HG03558 (cell line): ENCODE measurements at regions not wholly inside any gene's neighbourhood (a gene's known extent, or its start where the extent isn't known, plus 50 kb on each side); places are given as distances from the start of the nearest gene placed in this dataset.

Experiments used
- ATAC-seq: cut with Tn5 transposase; IDR thresholded peaks from one replicate; pipeline ENCODE4 v1.9.1; 2021; ENCODE audit warnings: moderate number of reproducible peaks; ENCODE audit not compliant: unreplicated experiment; ENCODE audit errors: extremely low read depth

DNA sequence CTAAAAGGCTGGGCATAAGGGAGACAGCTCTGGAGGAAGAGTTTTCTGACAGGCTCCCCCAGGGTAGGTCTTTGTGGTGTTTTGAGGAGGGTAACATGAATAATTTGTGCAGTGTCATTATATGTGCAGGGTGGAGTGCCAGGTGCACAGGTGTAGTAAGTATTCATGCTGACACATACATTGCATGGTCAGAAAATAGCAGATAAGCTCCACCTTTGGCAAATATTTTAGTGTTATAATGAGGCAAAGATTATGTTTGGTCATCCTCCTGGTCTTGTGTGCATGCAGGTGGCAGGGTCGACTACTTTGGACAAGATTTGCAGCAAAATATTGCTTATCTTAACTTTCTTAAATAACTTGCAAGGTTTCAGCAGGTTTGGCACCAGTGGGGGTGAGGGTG, 910.4 kb upstream of the PCDH10 start:
- no peak for ATAC-seq

DNA sequence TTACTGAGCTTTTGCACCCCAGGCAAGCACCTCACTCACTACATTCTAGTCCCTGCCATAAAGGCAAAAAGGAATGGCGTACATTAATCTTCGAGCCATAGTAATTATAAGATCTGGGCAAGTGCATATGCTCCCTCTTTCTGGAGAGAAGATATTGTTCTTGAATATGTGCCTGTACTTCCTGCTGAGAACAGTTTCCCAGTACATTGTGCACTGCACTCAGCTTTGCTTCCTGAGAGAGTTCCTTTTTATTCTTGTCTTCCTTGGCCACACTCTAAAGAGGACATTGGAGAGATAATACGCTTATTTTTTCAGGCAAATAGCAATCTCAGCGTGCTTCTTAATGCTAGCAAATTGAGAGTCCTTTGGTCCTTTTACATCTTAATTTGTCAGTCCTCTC, 909.0 kb upstream of the PCDH10 start:
- ATAC-seq, result no peak

DNA sequence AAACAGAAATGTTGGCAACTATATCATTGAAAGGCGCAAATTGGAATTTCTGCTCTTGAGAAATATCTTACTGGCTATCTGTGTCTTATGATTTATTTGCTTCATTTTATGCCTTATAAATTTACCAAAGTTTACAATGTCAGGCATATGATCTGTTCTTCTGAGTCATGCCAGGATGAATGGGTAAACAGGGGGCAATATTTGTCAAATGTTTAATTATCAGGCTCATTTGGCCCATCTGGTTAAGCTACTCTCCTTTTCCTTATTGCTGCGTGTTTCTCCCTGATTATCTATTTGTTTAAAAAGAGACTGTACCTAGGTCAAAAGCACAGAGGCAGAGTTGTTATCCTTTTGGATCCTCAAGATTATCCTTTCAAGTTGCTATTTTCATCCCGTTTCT, 903.8 kb upstream of the PCDH10 start:
- ATAC-seq, result no peak

DNA sequence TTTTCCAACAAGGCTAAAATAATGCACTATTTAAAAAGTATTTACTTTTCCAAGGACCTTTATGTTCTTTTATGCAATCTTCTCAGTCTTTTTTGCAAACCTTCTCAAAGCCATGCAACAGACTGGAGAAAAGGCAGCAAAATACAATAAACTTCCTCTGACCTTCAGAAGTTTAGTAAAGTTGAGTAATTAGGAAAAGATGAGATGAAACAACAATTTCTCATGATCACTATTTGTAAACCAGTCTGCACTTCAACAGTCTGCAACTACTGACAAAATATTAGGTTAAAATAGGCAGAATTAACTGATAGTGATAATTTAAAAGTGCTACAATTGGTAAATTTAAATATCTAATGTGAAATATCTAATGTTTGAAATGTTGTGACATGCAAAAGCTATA, 884.9 kb upstream of the PCDH10 start:
- no peak for ATAC-seq

DNA sequence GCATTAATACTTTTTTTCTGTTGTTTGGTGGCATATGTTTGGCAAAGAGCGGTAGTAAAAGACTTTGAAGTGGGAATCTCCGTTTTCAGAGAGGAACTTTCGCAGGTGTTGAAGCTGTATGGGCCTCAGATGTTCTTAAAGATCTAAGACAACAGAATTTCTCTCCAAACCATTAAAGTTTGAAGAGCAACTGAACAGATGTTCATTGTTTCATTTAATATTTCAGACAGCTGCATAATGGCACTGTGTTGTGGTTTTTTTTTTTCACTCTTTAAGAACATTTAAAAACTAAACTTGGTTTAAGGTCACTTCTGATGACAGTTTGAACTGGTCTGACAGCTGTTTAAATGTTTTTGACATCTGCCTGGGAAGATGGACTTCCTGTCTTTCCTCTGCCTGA, 882.7 kb upstream of the PCDH10 start:
- no peak for ATAC-seq

DNA sequence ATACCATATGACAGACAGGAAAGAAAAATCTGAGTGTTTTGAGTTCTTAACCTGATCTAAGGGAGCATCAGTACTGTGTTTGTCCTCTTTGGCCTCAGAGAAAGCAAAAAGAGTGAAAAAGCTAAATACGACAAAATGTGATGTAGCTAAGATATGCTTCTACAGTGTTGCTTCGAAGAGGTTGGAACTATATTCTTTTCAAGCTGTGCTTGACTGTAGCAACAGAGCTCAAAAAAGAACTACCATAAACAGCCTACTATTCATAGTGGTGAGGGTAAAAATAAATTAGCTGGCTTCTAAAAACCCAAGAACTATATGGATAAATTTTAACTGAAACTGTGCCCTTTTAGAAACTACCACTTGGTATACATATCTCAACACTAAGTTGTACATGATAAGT, 881.8 kb upstream of the PCDH10 start:
- ATAC-seq, result no peak

DNA sequence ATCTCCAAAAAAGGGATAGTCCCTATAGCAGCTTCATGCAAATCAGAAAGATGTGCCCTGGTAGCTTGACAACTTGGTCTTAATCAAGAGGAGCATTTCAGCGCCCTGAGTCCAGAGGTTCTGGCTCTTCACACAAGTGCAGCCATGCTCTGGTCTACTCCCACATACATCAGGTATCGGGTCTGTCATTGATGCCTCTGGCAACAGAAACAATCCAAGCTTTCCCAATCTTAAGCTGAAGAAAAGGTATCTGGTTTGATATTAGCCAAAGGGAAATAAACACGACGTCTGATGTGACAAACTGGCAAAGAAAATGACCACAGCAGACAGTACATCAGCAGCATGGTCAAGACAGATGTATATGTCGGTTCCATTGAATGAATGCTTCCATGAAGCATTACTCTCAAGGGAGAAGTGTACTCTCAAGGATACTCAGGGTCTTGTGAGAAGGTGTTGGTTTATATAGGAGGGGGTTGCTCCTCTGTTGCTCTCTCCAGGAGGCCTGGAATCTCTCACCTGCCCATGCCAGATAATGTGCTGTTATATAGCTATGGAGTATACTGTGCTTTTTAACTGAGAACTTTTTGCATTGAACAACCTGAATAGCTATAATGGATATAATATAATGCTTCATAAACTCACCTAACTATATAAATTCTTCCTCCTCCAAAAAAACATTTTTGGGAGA, 879.6 kb upstream of the PCDH10 start:
- ATAC-seq, result no peak

DNA sequence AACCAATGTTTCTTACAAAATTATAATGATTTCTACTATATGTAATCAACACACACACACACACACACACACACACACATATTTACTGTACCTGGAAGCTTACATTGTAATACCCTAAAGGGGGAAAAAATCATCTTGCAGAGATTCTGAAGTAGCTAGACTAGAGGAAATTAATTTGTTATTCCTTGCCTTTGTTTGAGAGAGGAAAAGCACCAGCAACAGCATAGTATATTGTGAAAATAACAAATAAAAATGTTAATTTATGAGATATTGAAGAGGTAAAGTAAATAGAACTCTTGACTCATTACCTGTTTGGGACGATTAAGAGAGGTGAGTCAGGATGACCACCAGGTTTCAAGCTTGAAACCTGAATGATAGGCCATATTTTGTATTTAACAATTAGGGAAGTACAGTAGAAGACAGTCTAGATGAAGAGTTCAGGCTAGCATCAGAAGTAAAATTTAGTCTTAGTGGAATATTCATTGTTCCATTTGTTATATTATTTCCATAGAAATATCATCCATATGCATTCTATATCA, 873.4 kb upstream of the PCDH10 start:
- no peak for ATAC-seq

DNA sequence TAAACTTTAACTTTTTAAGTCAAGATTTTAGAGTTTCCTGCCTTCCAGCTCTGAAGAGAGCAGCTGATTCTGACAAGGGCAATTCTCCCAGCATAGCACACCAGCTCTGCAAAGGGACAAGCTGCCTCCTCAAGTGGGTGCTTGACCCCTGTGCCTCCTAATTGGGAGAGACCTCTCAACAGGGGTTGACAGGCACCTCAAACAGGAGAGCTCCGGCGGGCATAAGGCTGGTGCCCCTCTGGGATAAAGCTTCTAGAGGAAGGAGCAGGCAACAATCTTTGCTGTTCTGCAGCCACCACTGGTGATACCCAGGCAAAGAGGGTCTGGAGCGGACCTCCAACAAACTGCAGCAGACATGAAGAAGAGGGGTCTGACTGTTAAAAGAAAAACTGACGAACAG, 872.9 kb upstream of the PCDH10 start:
- no peak for ATAC-seq

DNA sequence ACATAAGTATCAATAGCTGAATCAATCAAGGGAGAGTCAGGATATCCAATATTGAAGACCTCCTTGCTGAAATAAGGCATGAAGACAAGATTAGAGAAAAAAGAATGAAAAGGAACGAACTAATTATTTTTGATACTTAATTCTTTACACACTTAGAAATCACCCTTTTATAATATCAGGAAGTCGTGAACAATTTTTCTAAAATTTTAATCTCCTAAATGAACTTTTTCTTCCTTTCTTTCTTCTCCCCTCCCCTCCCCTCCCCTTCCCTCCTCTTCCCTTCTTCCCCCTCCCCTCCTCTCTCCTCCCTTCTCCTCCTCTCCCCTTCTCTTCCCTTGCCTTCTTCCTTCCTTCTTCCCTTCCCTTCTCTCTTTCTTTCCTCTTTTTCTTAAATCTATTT, 872.1 kb upstream of the PCDH10 start:
- no peak for ATAC-seq

DNA sequence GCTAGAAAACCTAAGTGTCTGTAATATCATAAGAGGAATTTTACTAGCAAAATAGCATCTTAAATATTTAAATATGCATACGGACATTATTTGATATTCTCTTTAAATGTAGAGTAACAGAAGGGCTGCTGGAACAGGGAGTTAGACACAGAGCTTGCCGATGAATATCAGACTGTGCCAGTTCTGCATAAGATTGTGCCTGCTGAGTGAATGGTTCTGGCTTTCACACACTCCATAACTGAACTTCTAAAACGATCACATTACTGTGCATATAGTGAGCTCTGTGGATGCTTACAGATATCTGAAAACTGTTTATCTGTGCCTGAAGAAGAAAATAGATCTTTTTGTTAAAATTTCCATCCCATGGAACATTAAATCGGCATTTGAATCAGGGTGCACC, 867.4 kb upstream of the PCDH10 start:
- no peak for ATAC-seq

DNA sequence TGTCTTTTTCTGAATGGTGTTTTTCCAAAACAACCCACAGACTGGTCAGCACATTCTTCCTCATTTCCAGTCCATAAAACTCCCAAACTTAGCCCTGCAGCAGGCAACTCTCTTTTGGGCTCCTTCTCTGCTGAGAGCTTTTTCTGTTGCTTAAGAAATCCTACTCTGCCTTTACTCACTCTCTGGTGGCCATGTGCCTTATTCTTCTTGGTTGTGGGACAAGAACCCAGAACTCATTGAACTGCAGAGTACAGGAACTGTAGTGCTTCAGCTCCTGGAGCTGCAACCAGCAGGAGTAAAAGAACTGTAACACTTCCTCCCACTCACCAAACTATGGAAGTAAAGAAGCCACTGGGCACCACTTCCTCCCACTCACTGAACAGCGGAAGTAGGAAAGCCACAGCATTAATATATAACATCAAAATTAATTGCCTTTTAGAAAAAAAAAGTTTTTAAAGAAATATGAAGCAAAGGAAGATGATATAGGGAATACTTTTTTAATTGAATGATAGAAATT, 864.1 kb upstream of the PCDH10 start:
- no peak for ATAC-seq

DNA sequence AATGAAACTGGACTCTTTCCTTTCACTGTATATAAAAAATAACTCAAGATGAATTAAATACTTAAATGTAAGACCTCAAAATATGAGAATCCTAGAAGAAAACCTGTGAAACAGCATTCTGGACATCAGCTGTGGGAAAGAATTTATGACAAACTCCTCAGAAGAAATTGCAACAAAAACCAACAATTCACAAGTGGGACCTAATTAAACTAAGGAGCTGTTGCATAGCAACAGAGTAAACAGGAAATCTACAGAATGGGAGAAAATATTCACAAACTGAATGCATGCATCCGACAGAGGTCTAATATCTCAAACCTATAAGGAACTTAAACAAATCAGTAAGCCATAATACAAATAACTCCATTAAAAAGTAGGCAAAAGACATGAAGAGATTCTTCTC, 851.7 kb upstream of the PCDH10 start:
- ATAC-seq, result no peak

DNA sequence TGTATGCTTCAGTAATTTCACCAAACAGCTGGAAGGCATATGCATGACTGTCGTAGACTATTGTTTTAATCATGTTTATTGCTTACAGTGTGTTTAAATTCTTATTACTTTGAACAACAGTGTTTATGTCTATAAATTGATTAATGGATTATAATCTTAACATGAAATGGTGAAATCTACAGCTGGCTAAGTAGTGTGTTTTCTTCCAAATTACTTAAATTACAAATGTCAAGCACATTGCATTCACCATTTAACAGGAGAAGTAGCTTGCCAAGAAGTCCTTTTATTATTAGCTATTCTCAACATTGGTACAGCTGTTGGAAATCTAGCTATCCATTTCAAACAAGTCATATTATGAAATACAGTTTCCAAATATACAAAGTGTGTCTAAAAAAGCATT, 849.3 kb upstream of the PCDH10 start:
- no peak for ATAC-seq

DNA sequence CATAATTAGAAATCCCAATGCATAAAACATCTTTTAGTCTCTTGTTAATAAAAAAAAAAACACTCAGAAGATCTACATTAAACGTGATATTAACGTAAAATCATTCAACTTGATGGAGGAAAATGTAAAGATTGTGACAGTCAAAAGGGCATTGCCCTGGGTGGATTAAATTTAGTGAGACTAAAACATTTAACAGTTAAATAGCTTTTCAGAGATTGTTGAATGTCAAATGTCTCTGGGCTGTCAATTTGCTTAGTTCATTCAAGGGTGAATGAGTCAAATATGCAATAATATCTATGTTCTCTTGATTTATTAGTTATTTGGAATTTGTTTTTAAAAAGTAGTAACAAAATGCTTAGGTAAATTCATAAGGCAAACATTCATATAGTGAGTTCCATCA, 836.6 kb upstream of the PCDH10 start:
- ATAC-seq, result no peak

DNA sequence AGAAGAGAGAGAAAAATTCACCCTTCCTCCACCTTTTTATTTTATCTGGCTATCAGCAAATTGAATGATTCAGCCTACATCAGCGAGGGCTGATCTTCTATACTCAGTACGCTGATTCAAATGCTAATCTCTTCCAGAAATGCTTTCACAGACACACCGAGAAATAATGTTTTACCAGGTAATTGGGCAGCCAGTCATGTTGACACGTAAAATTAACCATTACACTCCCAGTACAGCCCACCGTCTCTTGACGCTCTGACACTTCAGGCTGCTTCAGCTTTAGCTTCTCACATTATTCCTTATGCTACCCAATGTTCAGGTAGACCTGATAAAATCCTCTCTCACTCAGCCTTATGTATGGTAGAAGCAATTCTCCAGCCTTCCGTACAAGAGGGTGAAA, 835.2 kb upstream of the PCDH10 start:
- no peak for ATAC-seq

DNA sequence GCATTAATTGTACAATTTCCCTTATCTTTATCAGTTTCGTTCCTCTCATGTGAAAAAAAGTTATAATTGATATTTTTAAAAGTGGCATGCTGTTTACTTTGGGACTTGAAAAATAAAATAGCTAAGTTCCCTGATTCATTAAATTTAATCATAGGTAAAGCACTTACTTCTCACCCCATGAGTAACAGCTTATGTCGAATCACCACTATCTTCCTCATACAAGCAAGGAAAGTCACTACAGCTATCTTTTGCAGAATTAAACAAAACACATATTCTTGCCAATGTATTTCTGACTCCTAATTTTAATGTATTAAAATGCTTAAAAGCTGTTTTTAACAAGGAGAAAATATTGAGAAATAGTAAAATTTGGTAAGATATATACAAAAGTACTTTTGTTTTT, 832.4 kb upstream of the PCDH10 start:
- ATAC-seq, result no peak

DNA sequence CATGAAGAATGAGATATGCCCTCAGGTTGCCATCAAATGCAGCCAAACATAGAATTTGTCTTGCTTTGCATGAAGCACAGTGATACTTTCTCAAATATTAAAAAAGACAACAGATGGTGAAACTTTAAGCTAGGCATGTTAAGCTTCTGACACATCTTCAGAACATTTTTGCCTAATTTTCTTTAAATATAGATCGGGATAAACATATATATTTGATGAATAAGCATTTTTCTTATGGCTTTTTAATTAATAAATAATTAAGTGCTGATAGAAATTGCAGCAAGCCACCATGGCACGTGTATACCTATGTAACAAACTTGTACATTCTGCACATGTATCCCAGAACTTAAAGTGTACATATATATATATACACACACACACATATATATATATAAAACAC, 831.2 kb upstream of the PCDH10 start:
- no peak for ATAC-seq

DNA sequence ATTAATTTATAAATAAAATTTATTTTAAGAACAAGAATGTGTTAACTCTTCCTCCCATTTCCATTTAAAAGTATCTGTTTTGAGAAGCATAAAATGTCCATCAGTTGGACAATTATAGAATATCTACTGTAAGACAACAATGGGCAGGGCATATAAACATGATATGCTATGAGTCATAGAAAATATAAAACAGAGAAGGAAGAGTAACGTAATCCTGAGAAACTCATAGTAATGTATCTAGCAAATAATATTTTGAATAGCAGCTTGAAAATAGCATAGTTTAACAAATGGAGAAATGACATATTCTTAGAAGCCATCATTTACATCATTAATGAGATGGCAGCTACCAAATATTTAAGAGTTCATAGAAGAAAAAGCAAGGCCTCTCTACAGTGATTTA, 820.3 kb upstream of the PCDH10 start:
- ATAC-seq, result no peak

DNA sequence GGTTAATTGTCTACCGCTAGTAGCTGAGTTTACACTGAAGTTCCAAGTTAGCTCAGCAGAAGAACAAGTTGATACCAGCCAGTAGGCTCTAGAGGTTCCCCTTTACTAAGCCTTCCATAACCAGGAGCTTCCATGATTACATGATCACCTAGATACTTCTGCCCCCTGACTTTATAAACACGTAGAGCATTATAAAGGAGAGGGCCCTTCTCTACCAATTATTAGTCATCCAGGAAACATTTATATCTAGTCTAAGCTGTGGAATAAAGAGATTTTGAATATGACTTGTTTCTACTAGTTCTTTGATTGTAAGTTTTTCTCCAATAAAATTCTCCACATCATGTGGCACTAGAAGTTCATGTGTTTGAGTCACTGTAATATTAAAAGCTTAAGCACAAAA, 818.1 kb upstream of the PCDH10 start:
- ATAC-seq, result no peak

DNA sequence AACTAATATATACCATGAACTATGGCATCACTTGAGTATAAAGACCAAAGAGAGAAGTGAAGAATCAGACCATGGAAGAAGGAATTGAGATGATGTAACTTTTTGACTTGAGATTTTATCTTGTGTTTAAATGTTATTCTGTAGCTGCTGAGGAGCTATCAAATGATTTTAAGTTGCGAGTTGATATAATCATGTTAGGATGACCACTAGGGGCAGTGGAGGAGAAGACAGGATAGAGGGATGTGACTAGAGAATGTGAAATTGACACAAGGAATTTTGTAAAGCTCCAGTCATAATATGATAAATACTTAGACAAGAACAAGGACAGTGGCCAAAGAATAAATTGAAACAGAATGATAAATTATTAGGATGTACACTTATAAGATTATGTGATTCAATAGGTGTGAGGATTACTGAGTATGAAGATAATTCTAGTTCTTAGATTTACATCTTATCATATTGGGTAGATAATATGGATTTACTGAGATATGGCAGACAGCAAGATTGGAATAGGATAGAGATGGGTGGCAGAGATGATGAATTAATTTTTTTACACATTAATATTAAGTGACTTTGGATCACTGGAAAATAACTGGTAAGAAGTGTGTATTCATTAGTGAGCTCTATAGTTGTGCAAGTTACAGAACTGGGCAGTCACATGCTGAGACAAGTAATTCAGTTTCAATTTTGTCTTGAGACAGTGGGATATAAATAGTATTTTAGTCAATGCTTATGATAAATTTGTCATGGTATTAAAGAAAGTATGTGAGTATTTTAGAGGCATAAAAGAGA, 816.0 kb upstream of the PCDH10 start:
- ATAC-seq, result no peak

DNA sequence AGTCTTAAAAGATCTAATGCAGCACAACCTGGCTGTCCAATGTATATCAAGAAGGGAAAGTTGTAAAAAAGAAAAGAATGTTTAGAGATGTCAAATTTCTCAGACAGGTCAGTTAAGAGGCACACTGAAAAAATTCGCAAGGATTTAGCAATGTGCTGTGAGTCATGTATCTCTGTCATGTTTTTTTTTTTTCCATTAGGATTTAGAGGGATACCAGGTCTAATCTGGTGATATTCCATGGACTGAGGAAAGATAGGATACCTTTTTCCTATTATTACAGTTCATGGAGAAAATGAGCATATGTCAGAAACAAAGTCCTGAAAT, 815.4 kb upstream of the PCDH10 start:
- ATAC-seq, result no peak
